ENCODE measurements at regions not wholly inside any gene's neighbourhood (a gene's known extent, or its start where the extent isn't known, plus 50 kb on each side); places are given as distances from the start of the nearest gene placed in this dataset.

GRCh38 chr5:114250536-114250935 lies 111.3 kb upstream of the KCNN2 start:
- DNase-seq, result no peak

- DNase-seq, result no peak
These were observed 109.6 kb upstream of the KCNN2 start for GRCh38 chr5:114252226-114252625.

- no peak for DNase-seq
These were observed 106.6 kb upstream of the KCNN2 start for GRCh38 chr5:114255260-114255659.

GRCh38 chr5:114261989-114262388 lies 99.9 kb upstream of the KCNN2 start:
- no peak for DNase-seq

- DNase-seq, result no peak
These were observed 96.3 kb upstream of the KCNN2 start for GRCh38 chr5:114265432-114266060.

GRCh38 chr5:114266374-114266773 lies 95.5 kb upstream of the KCNN2 start:
- DNase-seq, result no peak

GRCh38 chr5:114296191-114296590 lies 65.7 kb upstream of the KCNN2 start:
- DNase-seq, result no peak

GRCh38 chr5:114297915-114298314 lies 64.0 kb upstream of the KCNN2 start:
- no peak for DNase-seq

- no peak for DNase-seq
These were observed 56.3 kb upstream of the KCNN2 start for GRCh38 chr5:114305402-114306207.

GRCh38 chr5:114308017-114308416 lies 53.9 kb upstream of the KCNN2 start:
- DNase-seq, result no peak

GRCh38 chr5:114308508-114308907 lies 53.4 kb upstream of the KCNN2 start:
- DNase-seq, result no peak

- DNase-seq, result no peak
These were observed 51.2 kb upstream of the KCNN2 start for GRCh38 chr5:114310666-114311065.

GRCh38 chr5:114311281-114311680 lies 50.6 kb upstream of the KCNN2 start:
- DNase-seq, result no peak

GRCh38 chr5:114311968-114312367 lies 49.9 kb upstream of the KCNN2 start:
- no peak for DNase-seq

Measured in muscle of arm (tissue), 1 donor.